ENCODE measurements at regions not wholly inside any gene's neighbourhood (a gene's known extent, or its start where the extent isn't known, plus 50 kb on each side); places are given as distances from the start of the nearest gene placed in this dataset.

DNA sequence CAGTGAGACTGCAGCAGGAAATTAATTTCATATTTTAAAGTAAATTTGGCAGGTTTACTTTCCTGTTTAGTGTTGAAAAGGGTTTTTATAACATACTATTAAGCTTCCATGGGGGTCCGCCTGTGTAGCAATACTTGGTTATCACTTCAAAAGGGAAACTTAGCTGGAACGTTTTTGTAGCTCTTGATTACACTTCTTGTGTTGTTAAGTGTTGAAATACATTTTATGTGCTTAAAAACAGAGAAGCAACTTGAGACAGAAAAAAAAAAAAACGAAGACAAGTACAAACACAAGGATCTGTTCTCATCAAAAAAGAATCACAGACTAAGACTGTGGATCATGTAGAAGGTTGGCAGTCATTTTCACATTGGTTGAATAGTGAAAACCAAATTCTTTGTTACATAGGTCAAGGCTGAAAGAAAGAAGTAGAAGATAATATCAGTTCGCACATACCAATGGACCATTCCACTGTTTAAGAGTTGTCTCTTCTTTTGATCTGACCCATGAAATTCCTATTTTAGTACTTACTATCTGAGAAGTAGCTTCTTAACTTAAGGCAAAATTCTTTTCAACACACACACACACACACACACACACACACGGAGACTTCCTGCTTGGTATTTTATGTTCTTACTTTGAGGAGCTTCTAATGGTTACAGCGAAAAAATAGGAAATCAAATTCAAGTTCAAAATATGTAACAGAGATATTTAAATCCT is 113.9 kb upstream of the SLC35B3 start:
- BruUV-seq (replicated peaks): no TSS peak
- Histone ChIP-seq H3K27ac (ENCODE audit: low read depth, low read length) (no peak overlapping the region), H3K4me1 (ENCODE audit: control insufficient read depth in 1 of 2, insufficient read depth in 2 of 2, low read length in 2 of 2) (no peaks in the 10 kb centered on the region), H3K4me3 (replicated peaks in 1 of 2; ENCODE audit: low read depth in 1 of 2, low read length in 2 of 2) (no peak overlapping the region), H2AFZ (ENCODE audit: low read depth, low read length, poor library complexity, severe bottlenecking) (no peak overlapping the region), H4K20me1 (ENCODE audit: insufficient read depth) (no peaks in the 10 kb centered on the region), H3K36me3 (ENCODE audit: control insufficient read depth in 1 of 2, insufficient read depth in 2 of 2, low read length in 2 of 2) (no peaks in the 10 kb centered on the region), H3K4me2 (ENCODE audit: low read length) (no peak overlapping the region), H3K27me3 (ENCODE audit: insufficient read depth, low read length) (no peaks in the 10 kb centered on the region), H3K79me2 (ENCODE audit: insufficient read depth, low read length) (no peaks in the 10 kb centered on the region), H3K9me3 (ENCODE audit: control insufficient read depth in 1 of 2, insufficient read depth in 1 of 2, low read depth in 1 of 2, low read length in 2 of 2) (no peaks in the 10 kb centered on the region), H3K9ac (ENCODE audit: low read length) (no peak overlapping the region), H3K9me2 (ENCODE audit: insufficient read depth) (no peaks in the 10 kb centered on the region)
- ChIA-PET CTCF (no interaction called here), RAD21 (ENCODE audit: low non-redundant PET in 1 of 2, low total read pairs in 2 of 2, uncharacterized antibody in 2 of 2, unreplicated experiment in 2 of 2) (no interaction called here), POLR2A (no interaction called here)
- ATAC-seq (no peak), DNase-seq (ENCODE audit: low read depth, low spot score) (no peak)
- no peak for TF ChIP-seq POLR2A (IDR thresholded peaks at IDR 0.05; ENCODE audit: borderline replicate concordance, extremely low read depth, insufficient read depth, insufficient read length)
- no peak for TF ChIP-seq EZH2 (IDR thresholded peaks at IDR 0.05)
- TF ChIP-seq YY1 (IDR thresholded peaks at IDR 0.05; ENCODE audit: extremely low read depth, insufficient replicate concordance, low read depth, low read length): no peak
- TF ChIP-seq, protein P1, sequence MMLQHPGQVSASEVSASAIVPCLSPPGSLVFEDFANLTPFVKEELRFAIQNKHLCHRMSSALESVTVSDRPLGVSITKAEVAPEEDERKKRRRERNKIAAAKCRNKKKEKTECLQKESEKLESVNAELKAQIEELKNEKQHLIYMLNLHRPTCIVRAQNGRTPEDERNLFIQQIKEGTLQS (IDR thresholded peaks at IDR 0.05): no peak
- TF ChIP-seq CEBPB (IDR thresholded peaks at IDR 0.05; ENCODE audit: low read depth): no peak
- no peak for TF ChIP-seq ZFX (IDR thresholded peaks at IDR 0.05)
- TF ChIP-seq, protein P2, sequence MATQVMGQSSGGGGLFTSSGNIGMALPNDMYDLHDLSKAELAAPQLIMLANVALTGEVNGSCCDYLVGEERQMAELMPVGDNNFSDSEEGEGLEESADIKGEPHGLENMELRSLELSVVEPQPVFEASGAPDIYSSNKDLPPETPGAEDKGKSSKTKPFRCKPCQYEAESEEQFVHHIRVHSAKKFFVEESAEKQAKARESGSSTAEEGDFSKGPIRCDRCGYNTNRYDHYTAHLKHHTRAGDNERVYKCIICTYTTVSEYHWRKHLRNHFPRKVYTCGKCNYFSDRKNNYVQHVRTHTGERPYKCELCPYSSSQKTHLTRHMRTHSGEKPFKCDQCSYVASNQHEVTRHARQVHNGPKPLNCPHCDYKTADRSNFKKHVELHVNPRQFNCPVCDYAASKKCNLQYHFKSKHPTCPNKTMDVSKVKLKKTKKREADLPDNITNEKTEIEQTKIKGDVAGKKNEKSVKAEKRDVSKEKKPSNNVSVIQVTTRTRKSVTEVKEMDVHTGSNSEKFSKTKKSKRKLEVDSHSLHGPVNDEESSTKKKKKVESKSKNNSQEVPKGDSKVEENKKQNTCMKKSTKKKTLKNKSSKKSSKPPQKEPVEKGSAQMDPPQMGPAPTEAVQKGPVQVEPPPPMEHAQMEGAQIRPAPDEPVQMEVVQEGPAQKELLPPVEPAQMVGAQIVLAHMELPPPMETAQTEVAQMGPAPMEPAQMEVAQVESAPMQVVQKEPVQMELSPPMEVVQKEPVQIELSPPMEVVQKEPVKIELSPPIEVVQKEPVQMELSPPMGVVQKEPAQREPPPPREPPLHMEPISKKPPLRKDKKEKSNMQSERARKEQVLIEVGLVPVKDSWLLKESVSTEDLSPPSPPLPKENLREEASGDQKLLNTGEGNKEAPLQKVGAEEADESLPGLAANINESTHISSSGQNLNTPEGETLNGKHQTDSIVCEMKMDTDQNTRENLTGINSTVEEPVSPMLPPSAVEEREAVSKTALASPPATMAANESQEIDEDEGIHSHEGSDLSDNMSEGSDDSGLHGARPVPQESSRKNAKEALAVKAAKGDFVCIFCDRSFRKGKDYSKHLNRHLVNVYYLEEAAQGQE (IDR thresholded peaks at IDR 0.05; ENCODE audit: low read depth): no peak
- no peak for TF ChIP-seq SIN3A (IDR thresholded peaks at IDR 0.05; ENCODE audit: low read depth)
- TF ChIP-seq EZH2phosphoT487 (IDR thresholded peaks at IDR 0.05; ENCODE audit: borderline replicate concordance): no peak
- TF ChIP-seq, protein P3, sequence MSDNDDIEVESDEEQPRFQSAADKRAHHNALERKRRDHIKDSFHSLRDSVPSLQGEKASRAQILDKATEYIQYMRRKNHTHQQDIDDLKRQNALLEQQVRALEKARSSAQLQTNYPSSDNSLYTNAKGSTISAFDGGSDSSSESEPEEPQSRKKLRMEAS (IDR thresholded peaks at IDR 0.05): no peak
- TF ChIP-seq ELF1 (IDR thresholded peaks at IDR 0.05; ENCODE audit: borderline replicate concordance, low read depth): no peak
- TF ChIP-seq CBX3 (IDR thresholded peaks at IDR 0.05; ENCODE audit: low read depth): no peak
- TF ChIP-seq FOSL1 (IDR thresholded peaks at IDR 0.05; ENCODE audit: low read depth): no peak
- TF ChIP-seq JUND (IDR thresholded peaks at IDR 0.05): no peak
- intact Hi-C loops (cut with micrococcal nuclease): no loop called here
